Cardiac fibroblast (primary cell): ENCODE measurements at regions not wholly inside any gene's neighbourhood (a gene's known extent, or its start where the extent isn't known, plus 50 kb on each side); places are given as distances from the start of the nearest gene placed in this dataset.

ENCODE experiments used
- DNase-seq, 2 donors: peaks; one replicate each; pipeline versions ENCODE4 v3.0.0 to v3.0.0-alpha.2; 2010; ENCODE audit warnings: low read depth in 2 of 2
- H3K4me3 ChIP-seq, 2 donors: replicated peaks in 1 of 2; 1 replicate in 1 of 2; 2 replicates in 1 of 2; pipeline ENCODE4 v1.5.1; 2011; ENCODE audit warnings: low read depth in 2 of 2, low read length in 2 of 2, mild to moderate bottlenecking in 2 of 2, moderate library complexity in 1 of 2
- TF ChIP-seq, protein P1 (sequence below): IDR thresholded peaks from one replicate; pipeline ENCODE4 v1.5.1; 2011; ENCODE audit warnings: low read depth, mild to moderate bottlenecking, low read length, inconsistent platforms

- TF ChIP-seq, protein P1, sequence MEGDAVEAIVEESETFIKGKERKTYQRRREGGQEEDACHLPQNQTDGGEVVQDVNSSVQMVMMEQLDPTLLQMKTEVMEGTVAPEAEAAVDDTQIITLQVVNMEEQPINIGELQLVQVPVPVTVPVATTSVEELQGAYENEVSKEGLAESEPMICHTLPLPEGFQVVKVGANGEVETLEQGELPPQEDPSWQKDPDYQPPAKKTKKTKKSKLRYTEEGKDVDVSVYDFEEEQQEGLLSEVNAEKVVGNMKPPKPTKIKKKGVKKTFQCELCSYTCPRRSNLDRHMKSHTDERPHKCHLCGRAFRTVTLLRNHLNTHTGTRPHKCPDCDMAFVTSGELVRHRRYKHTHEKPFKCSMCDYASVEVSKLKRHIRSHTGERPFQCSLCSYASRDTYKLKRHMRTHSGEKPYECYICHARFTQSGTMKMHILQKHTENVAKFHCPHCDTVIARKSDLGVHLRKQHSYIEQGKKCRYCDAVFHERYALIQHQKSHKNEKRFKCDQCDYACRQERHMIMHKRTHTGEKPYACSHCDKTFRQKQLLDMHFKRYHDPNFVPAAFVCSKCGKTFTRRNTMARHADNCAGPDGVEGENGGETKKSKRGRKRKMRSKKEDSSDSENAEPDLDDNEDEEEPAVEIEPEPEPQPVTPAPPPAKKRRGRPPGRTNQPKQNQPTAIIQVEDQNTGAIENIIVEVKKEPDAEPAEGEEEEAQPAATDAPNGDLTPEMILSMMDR, result no peak
- no peak for DNase-seq
- no peak overlapping the region for H3K4me3 ChIP-seq
These were observed 126.0 kb upstream of the RET start for GRCh38 chr10:42950606-42951485.

DNA sequence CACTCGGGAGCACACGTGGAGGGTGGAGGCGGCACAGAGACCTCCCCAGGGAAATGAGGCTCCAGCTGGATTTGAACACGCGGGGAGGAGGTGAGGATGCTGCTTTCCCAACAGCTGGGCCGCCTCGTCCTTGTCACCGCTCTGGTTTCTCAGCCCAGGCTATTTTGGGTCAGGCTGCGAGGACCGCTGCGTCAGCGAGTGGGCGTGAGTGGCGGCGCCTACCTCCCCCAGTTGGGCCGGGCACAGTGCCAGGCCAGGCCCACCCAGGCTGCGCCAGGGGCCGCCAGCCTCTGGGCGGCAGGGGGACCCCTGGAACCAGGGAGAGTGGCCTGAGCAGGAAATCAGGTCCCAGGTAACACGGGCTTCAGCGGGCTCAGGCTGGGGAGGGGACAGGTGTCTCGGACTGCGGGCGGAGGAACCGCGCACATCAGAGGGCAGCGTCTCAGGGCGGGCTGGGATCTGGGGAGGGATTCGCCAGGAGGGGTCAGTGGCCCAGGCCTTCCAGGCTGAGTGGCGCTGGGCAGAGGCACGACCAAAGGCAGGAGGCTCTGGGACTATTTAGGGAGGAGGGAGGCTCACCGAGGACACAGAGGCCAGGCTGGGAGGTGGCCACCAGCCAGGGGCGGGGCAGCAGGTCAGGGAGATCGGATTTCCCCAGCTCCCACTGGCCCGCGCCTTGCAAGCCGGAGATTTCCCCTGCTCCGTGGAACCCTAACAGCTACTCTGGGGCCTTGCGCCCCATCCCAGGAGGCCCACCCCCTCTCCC is 125.2 kb upstream of the RET start:
- no peak overlapping the region for H3K4me3 ChIP-seq
- TF ChIP-seq, protein P1, result no peak
- DNase-seq, result peak in 1 of 2 donors; percentile 8

- TF ChIP-seq, protein P1, result no peak
- no peak for DNase-seq
- H3K4me3 ChIP-seq, result no peak overlapping the region
These were observed 124.5 kb upstream of the RET start for GRCh38 chr10:42952349-42952748.

GRCh38 chr10:42952931-42953683 is 123.8 kb upstream of the RET start:
- H3K4me3 ChIP-seq, result no peak overlapping the region
- TF ChIP-seq, protein P1, result no peak
- no peak for DNase-seq

GRCh38 chr10:42953684-42954674 is 122.9 kb upstream of the RET start:
- DNase-seq, result no peak
- no peak overlapping the region for H3K4me3 ChIP-seq
- TF ChIP-seq, protein P1, result no peak
